Endodermal cell (in vitro differentiated cells): ENCODE measurements at regions not wholly inside any gene's neighbourhood (a gene's known extent, or its start where the extent isn't known, plus 50 kb on each side); places are given as distances from the start of the nearest gene placed in this dataset.

Source experiments
- DNase-seq: peaks from one replicate; pipeline ENCODE4 v3.0.0-alpha.2; 2017
- H3K27ac ChIP-seq: 2 replicates; pipeline ENCODE4 v1.5.1; 2013; ENCODE audit warnings: mild to moderate bottlenecking, low read depth, low read length, moderate library complexity
- H3K27me3 ChIP-seq: 2 replicates; pipeline ENCODE4 v1.6.1; 2013; ENCODE audit warnings: mild to moderate bottlenecking, low read length, moderate library complexity; ENCODE audit not compliant: insufficient read depth, control insufficient read depth, poor library complexity, severe bottlenecking
- H3K36me3 ChIP-seq: 2 replicates; pipeline ENCODE4 v1.7.0; 2013; ENCODE audit warnings: mild to moderate bottlenecking, low read length, moderate library complexity; ENCODE audit not compliant: control insufficient read depth, insufficient read depth
- H3K4me1 ChIP-seq: one replicate; pipeline ENCODE4 v1.7.0; 2013; ENCODE audit warnings: low read length; ENCODE audit not compliant: control insufficient read depth, insufficient read depth
- H3K4me3 ChIP-seq: 2 replicates; pipeline ENCODE4 v1.5.1; 2013; ENCODE audit warnings: mild to moderate bottlenecking, low read length, moderate library complexity
- H3K9ac ChIP-seq: 2 replicates; pipeline ENCODE4 v1.6.1; 2013; ENCODE audit warnings: mild to moderate bottlenecking, low read length, moderate library complexity; ENCODE audit not compliant: poor library complexity, severe bottlenecking; ENCODE audit errors: extremely low read depth
- H3K9me3 ChIP-seq: 2 replicates; pipeline ENCODE4 v1.6.1; 2013; ENCODE audit warnings: mild to moderate bottlenecking, low read length, moderate library complexity; ENCODE audit not compliant: control insufficient read depth
- H3K27ac Mint-ChIP-seq: 2 replicates; pipeline ENCODE4 v1.8.0; 2020; ENCODE audit warnings: mixed read lengths
- H3K27me3 Mint-ChIP-seq: 2 replicates; pipeline ENCODE4 v1.8.0; 2021; ENCODE audit warnings: mild to moderate bottlenecking, mixed read lengths; ENCODE audit not compliant: insufficient read depth
- H3K36me3 Mint-ChIP-seq: 2 replicates; pipeline ENCODE4 v1.8.0; 2020; ENCODE audit warnings: low read depth, mixed read lengths
- H3K4me1 Mint-ChIP-seq: 2 replicates; pipeline ENCODE4 v1.8.0; 2020; ENCODE audit warnings: mixed read lengths
- H3K4me3 Mint-ChIP-seq: 2 replicates; pipeline ENCODE4 v1.8.0; 2020; ENCODE audit warnings: mild to moderate bottlenecking, moderate library complexity, mixed read lengths
- H3K9me3 Mint-ChIP-seq: 2 replicates; pipeline ENCODE4 v1.8.0; 2020; ENCODE audit warnings: mild to moderate bottlenecking, mixed read lengths
- WGBS, 2 experiments: methylation state at CpG; one replicate each; pipeline versions ENCODE4 v1.1.5 to v1.1.7; 2013; ENCODE audit warnings: missing lambda C conversion rate in 2 of 2, mixed read lengths in 1 of 2; ENCODE audit not compliant: insufficient coverage in 1 of 2, insufficient read length in 1 of 2; 5-methylcytosine and 5-hydroxymethylcytosine counted together
- TF ChIP-seq, protein P1 (sequence below): fragments of 200-600 bp; sonication (generic); conservative IDR thresholded peaks from 2 replicates; pipeline ENCODE4 v1.5.0; 2021; ENCODE audit warnings: antibody characterized with exemption, mild to moderate bottlenecking

DNA sequence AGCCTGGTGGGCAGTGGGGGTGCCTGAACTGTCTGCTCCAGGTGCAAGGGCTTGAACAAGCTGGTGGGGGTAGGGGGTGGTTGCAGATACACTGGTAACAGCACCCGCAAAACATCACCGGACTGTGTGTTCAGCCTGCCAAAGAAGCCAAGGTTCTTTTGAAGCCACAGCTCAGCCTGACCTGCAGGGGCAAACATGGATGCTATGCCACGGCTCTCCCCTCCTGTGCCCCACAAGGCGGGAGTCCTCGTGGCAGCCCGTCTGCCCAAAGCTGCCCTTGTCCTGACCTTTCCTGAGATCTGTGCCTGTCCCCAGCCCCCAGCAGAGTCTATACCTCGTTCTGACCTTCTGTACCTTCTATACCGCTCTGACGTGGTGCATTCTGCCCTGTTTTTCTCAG is 285.7 kb downstream of the GLRX3 start:
- TF ChIP-seq, protein P1, sequence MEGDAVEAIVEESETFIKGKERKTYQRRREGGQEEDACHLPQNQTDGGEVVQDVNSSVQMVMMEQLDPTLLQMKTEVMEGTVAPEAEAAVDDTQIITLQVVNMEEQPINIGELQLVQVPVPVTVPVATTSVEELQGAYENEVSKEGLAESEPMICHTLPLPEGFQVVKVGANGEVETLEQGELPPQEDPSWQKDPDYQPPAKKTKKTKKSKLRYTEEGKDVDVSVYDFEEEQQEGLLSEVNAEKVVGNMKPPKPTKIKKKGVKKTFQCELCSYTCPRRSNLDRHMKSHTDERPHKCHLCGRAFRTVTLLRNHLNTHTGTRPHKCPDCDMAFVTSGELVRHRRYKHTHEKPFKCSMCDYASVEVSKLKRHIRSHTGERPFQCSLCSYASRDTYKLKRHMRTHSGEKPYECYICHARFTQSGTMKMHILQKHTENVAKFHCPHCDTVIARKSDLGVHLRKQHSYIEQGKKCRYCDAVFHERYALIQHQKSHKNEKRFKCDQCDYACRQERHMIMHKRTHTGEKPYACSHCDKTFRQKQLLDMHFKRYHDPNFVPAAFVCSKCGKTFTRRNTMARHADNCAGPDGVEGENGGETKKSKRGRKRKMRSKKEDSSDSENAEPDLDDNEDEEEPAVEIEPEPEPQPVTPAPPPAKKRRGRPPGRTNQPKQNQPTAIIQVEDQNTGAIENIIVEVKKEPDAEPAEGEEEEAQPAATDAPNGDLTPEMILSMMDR, result no peak
- Histone ChIP-seq H3K36me3 (no peaks in the 10 kb centered on the region), H3K9ac (no peak overlapping the region), H3K4me1 (no peaks in the 10 kb centered on the region), H3K27me3 (no peaks in the 10 kb centered on the region), H3K4me3 (no peak overlapping the region), H3K9me3 (no peaks in the 10 kb centered on the region), H3K27ac (no peak overlapping the region)
- Mint-ChIP-seq H3K4me3 (no peak overlapping the region), H3K9me3 (no peaks in the 10 kb centered on the region), H3K27ac (no peak overlapping the region), H3K4me1 (no peaks in the 10 kb centered on the region), H3K27me3 (no peaks in the 10 kb centered on the region), H3K36me3 (no peaks in the 10 kb centered on the region)
- DNase-seq, result peak; percentile 31
- WGBS, 2 experiments, result 87 to 88% methylated on average over 3 to 9 of the region's 9 CpGs

DNA sequence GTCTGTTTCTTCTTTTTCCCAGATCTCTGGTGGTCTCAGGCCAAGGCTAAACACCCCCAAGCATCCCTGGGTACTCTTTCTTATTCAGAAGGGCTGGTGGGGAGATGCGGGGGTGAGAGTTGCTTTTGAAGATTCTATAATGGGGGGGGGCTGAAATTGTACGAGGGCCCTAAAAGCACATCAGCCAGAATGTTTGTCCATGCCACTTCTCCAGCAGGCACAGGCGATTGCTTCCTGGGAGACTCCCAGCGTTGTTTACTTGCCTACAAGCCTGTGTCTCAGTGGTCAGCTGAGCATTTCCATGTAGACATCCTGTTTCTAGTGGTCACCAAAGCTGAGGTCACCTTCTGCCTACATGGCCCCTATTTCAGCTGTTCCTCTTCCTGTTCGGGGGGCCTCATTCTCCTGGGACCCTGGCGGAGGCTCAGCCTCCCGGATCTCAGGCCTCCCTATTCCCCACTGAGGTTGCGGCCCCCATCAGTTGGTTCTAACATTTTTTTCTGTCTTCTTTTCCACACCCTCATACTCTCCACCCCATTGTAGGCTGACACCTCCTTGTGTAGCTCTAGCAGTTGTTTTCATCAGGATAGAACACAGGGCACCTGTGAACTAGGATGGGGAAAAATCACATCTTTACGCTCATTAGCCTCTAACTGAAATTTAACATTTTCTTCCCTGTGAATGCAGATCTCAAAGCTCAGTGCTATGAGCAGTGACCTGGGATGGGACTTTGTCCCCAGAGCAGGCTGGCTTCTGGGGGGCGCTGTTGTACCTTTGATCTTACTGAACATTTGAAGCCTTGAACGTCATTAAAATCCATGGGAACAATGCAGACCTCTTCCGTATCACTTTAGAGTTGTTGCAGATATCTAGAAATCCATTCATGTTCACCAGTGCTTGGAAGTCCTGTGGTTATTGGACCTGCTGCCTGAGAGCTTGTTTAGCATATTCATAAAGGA is 286.5 kb downstream of the GLRX3 start:
- peak; percentile 66 for DNase-seq
- Mint-ChIP-seq H3K36me3 (no peaks in the 10 kb centered on the region), H3K27ac (no peak overlapping the region), H3K4me3 (no peak overlapping the region), H3K27me3 (no peaks in the 10 kb centered on the region), H3K9me3 (no peaks in the 10 kb centered on the region), H3K4me1 (no peaks in the 10 kb centered on the region)
- no peaks in the 10 kb centered on the region for H3K4me1 ChIP-seq
- TF ChIP-seq, protein P1, result peak; percentile 62
- no peaks in the 10 kb centered on the region for H3K27me3 ChIP-seq
- H3K36me3 ChIP-seq, result no peaks in the 10 kb centered on the region
- no peak overlapping the region for H3K4me3 ChIP-seq
- H3K9ac ChIP-seq, result no peak overlapping the region
- no peak overlapping the region for H3K27ac ChIP-seq
- WGBS, 2 experiments, result 79% methylated on average over 8 to 12 of the region's 12 CpGs
- H3K9me3 ChIP-seq, result no peaks in the 10 kb centered on the region

DNA sequence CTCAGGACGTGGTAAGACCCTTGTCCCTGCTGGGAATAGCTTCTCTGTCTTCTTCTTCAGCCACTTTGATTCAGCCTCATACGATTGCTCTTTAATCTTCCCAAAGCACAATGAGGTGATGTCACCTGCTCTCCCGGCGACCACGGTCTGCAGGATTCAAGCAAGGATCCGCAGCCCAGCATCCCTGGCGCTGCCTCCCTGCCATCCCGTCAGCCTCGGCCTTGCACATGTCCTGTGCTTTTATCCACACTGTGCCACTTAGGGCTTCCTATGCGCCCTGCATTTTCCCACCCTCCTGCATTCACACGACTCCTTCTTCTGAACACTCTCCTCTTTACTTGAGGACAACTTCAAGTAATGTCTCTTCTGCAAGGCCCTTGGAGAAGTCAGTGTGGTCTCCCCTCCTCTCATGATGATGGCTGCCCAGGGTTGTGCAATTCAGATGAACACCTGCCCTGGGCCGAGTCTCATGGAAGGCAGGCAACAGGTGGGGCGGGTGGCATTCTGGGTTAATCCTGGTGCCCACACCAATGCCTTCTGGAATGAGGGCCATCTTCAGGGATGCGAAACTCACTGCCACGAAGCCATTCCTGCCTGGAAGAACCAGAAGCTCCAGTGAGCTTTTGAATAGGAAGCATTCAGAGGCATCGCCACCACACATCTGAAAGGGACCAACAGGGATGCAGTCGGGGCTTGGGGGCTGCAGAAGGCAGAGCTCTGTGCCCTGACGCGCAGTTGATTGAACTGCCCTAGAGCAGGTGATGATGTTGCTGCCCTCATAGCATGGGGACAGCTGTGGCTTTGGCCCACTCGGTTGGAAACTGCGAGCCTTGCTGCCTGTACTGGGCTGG is 287.5 kb downstream of the GLRX3 start:
- Histone ChIP-seq H3K9me3 (no peaks in the 10 kb centered on the region), H3K9ac (no peak overlapping the region), H3K27ac (no peak overlapping the region), H3K36me3 (no peaks in the 10 kb centered on the region), H3K27me3 (no peaks in the 10 kb centered on the region), H3K4me3 (no peak overlapping the region), H3K4me1 (no peaks in the 10 kb centered on the region)
- WGBS, 2 experiments, result 85 to 91% methylated on average over 18 to 21 of the region's 21 CpGs
- no peaks in the 10 kb centered on the region for H3K4me1 Mint-ChIP-seq
- no peak overlapping the region for H3K27ac Mint-ChIP-seq
- TF ChIP-seq, protein P1, result no peak
- peak; percentile 24 for DNase-seq
- H3K36me3 Mint-ChIP-seq, result no peaks in the 10 kb centered on the region
- H3K9me3 Mint-ChIP-seq, result no peaks in the 10 kb centered on the region
- H3K4me3 Mint-ChIP-seq, result no peak overlapping the region
- no peaks in the 10 kb centered on the region for H3K27me3 Mint-ChIP-seq
